HG02798 (cell line): ENCODE measurements at regions not wholly inside any gene's neighbourhood (a gene's known extent, or its start where the extent isn't known, plus 50 kb on each side); places are given as distances from the start of the nearest gene placed in this dataset.
"Not testable (repeated sequence)": the region's sequence is repeated elsewhere in the genome, so short reads cannot be mapped to it uniquely, and the experiment has no call there.

ENCODE experiments used
- ATAC-seq: cut with Tn5 transposase; IDR thresholded peaks from one replicate; pipeline ENCODE4 v1.9.1; 2021; ENCODE audit warnings: mild to moderate bottlenecking; ENCODE audit not compliant: unreplicated experiment, poor library complexity

DNA sequence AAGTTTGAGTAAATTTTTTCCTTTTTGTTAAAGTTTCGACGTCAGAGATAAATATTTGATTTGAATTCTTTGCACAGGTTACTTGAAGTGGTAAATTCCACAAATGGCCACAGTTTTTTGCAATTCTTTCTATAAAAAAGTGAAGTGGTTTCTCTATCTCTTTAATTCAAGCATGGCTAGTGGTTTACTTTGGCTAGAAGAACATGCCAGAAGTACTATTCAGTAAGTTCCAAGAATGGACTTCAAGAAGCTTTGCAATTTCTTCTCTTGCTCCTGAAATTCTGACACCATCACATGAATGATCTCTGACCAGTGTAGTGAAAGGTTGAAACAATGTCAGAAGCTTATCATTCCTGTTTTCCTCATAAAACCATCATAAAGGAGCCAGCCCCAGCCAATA, 55.7 kb upstream of the RNPC3 start:
- ATAC-seq = no peak

DNA sequence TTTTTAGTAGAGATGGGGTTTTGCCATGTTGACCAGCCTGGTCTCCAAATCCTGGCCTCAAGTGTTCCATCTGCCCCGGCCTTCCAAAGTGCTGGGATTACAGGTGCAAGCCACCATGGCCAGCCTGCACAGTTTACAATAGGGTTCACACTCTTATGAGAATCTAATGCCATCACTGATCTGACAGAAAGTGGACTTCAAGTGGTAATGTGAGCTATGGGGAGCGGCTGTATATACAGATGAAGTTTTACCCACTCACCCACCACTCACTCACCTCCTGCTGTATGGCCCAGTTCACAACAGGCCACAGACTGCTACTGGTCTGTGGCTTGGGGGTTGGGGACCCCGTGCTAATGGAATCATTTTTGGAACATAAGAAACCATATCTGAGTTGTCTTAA, 58.4 kb upstream of the RNPC3 start:
- ATAC-seq = no peak

DNA sequence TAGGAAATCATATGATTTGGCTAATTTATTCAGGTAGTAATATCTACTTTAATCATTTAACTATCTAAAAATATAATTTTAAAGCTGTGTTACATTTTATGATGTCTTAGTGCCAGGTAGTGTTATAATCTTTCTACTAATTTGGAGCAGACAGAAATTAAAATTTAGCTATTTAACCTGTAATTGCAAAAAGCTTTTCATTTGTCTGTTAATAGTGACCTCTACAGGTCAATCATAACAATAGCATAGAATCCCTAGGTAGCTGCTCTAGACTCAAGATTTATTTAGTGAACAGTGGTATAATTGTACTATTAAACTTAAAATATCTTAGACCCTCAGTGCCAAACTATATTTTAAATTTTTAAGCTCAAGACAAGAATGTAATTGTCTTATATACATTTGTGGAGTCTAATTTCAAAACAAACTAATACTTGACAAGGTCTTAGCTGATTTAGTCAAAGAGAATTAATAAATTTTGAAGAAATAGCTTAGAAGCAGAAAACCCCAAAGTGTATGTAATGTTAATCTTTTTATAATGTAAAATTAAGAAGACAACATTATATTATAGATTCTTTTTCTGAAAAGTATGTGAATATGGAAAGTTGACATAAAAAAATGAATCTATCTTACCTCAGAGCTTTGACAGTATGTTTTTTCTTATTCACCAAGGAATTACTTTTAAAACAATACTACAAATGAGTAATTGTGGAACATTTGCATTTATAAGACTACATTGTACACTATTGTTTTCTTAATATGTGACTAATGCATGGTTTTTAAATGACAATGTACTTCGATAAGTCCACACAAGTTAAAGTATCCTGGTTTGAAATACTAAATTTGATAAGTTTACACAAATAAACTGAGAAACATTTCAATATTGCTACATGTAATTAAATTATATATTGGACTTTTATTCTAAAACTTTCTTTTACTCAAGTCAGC, 64.1 kb upstream of the RNPC3 start:
- peak; percentile 81 for ATAC-seq

DNA sequence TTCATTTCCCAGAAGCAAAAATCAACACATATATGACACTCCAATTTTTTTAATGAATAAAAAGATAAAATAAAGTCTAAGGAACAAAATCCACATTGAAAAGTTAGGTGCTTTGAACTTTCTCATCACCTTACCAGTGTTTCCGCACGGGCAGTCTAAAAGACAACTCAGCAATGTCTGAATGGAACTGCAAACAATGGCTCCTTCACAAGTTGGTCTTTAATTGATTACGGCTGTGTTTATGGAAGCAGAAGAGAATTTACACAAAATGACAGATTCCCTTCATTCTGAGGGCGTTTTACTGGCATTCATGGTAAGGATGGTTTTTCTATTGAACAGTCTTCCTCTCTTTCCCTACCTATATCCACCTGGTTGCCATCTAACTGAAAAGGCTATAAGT, 65.0 kb upstream of the RNPC3 start:
- ATAC-seq = no peak

DNA sequence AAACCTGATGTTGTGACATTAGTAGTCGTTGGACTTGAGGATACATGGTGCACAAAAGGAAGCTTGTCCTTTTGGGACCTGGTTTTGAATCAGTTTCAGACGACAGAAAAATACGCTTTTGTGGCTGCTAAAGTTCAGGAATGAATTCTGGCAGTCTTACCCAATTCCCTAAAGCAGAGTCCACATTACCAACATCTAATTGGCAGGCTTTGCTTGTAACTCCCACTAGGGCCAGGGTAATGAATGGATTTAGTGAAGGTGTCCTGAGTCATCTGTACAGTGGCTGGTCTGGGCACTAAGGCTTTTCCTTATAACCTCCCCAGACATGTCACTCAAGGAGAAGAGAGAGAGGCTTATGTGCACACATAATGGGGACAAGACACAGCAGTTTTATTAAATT, 66.2 kb upstream of the RNPC3 start:
- no peak for ATAC-seq

DNA sequence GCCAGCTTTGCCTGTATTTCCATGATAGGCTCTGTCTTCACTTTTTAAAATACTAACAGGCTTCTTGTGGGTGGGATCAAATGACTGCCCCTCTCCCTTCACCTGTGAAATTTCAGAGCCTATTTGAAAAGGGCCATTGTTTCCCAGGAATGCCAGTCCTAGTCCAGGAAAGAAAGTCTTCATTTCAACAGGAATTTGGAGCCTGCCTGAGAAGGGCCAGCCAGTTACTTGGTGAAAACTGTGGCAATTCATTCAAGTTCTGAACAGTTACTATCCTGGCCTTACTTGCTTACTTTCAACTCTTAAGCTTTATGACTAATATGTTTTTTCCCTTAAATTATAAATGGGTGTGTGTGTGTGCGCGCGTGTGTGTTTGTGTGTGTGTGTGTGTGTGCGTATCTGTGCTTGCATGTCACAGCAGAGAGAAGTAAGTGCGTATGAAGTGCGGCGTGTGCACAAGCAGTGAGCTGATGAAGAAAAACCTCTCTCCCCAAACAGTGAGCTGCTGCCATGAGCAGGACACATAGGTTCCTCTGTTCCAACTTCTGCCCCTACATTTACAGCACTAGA, 67.5 kb upstream of the RNPC3 start:
- no peak for ATAC-seq

DNA sequence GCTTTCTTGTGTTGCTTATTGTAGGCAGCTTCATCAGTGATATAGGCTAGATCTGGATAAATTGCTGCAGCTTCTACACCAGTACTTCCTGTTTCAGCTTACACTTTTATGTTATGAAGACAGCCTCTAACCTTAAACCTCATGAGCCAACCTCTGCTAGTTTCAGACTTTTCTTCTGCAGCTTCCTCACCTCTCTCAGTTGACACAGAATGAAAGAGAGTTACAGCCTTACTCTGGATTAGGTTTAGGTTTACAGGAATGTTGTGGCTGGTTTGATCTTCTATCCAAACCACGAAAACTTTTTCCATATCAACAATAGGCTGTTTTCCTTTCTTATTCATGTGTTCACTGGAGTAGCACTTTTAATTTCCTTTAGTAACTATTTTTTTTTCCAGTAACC, 76.9 kb upstream of the RNPC3 start:
- ATAC-seq = no peak

DNA sequence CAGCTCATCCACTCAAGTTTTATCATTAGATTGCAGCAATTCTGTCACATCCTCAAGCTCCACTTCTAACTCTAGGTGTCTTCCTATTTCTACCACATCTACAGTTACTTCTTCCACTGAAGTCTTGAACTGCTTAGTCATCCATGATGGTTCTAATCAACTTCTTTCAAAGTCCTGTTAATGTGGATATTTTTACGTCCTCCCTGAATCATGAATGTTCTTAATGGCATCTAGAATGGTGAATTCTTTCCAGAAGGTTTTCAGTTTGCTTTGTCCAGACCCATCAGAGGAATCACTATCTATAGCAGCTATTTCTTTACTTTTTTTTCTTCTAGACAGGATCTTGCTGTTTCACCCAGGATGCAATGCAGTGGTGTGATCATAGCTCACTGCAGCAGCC, 78.0 kb upstream of the RNPC3 start:
- no peak for ATAC-seq

DNA sequence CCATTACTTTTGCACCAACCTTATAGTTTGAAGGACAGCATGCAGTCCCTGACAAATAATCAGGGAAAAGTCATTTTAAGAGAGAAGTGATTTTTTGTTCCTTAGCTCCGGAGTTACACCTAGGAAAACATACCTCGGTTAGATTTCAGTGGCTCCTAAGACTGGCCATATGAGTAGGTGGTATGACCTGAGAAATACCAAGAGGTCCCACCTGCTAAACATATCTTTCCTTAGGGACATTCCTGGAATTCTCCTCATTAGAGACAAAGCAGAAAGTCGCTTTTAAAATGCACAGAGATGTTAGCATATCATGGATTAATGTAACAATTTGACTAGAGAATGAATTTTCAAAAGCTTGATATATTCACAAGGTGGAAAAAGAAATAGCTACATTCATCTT, 84.2 kb upstream of the RNPC3 start:
- no peak for ATAC-seq

DNA sequence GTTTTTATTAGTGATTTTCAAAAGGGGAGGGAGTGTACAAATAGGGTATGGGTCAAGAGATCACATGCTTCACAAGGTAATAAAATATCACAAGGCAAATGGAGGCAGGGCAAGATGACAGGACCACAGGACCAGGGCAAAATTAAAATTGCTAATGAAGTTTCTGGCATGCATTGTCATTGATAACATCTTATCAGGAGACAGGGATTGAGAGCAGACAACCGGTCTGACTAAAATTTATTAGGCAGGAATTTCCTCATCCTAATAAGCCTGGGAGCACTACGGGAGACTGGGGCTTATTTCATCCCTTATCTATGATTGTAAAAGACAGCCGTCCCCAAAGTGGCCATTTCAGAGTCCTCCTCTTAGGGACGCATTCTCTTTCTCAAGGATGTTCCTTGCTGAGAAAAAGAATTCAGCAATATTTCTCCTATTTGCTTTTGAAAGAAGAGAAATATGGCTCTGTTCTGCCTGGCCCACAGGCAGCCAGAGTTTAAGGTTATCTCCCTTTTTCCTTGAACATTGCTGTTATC, 88.9 kb upstream of the RNPC3 start:
- not testable (repeated sequence) for ATAC-seq

DNA sequence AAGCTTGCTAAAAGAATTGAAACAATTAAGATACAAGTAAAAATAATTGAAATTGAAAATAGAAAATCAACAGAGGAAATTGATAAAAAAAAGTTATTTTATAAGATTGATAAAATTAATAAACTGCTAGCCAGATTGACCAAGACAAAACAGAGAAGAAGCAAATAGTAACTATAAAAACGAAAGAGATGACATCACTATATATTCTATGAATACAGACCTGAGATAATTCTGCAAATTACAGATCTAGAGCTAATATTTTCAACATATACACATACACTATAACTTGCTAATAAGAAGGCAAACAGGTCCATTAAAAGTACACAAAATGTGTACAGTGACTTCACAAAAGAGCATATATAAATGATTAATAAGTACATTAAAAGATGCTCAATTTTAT, 90.1 kb upstream of the RNPC3 start:
- no peak for ATAC-seq

DNA sequence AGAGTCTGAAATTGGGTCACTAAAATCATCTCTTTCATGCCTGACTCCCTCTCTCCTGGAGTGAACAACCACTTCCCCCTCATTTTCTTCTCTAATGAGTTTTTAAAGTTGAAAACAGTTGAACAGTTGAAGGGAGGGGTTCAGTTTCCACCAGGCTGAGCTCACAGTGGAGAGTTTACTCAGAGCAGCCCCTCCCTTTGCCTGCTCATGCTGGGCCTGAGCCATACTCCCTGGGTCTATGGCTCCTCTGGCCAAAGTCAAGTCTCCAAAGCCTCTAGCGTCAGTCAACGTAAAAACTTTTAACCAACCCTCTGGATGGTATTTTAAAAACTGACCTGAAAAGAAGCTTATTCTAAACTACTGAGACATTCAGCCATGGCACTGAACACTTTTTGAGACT, 100.8 kb upstream of the RNPC3 start:
- no peak for ATAC-seq

DNA sequence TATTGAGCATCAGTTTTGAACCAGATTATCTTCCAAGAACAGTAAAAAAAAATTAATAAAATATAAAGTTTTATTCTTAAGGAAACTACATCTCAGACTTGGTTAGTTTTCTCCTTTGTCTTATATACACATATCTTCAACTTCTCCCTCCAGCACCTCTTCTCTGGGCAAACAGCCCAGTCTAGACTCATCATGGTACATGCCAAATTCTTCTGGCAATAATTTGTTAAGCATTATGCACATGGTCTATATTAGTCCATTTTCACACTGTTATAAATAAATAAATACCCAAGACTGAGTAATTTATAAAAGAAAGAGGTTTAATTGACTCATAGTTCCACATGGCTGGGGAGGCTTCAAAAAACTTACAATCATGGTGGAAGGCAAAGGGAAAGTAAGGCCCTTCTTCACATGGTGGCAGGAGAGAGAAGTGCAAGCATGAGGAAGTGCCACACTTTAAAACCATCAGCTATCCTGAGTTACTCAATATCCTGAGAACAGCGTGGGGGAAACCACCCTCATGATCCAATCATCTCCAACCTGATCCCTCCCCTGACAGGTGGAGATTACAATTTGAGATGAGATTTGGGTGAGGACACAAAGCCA, 108.7 kb upstream of the RNPC3 start:
- no peak for ATAC-seq

DNA sequence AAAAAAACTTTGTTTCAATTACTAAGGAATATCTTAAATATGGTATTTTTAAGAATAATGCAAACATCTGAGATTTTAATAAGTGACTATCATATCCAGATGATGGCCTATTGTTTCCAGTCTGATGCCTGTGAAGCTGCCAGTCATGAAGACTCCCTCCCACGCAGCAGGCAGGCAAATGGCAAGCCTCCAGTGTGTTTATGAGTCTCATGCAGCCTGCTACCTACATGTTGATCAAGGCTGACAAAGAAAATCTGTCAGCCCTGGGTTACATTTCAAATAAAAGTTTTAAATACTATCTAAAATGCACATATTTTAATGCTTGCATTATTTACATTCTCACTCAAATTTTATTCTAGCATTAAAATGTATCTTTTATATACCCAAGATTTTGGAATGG, 137.6 kb upstream of the RNPC3 start:
- ATAC-seq = no peak

DNA sequence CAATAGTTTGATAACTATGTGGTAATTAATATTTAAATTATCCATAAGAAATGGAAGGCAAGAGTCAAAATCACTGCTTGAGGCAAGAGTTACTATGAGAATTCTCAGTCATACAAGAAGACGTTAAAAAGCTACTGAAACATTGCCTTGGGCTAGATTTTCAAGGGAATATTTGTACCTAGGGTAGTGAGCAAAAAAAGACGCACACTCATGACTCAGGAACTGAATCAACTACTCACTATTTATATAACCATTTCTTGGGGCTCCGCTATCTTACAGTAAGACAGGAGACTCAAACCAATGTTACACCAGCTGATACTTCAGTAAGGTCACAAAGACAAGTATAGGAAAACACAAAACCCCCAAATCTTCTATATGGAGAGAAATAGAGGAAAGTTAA, 151.5 kb upstream of the RNPC3 start:
- no peak for ATAC-seq

DNA sequence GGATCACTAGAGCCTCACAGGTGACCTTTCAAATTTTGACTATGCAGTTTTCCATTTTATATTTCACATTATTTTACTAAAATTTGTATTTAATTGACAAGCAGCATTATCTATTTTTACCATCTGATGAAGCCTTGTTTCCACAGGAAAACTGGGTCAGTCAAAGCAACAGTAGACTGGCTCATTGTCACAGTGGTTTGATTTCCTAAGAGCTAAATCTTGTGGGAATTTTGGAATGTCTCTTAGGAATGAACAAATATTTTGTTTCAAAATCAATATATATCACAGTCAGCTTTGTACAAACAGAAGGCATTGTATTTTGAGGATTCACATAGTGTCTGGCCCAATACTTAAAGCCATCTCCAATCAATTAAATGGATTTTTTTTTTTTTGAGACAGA, 152.6 kb upstream of the RNPC3 start:
- ATAC-seq = no peak

DNA sequence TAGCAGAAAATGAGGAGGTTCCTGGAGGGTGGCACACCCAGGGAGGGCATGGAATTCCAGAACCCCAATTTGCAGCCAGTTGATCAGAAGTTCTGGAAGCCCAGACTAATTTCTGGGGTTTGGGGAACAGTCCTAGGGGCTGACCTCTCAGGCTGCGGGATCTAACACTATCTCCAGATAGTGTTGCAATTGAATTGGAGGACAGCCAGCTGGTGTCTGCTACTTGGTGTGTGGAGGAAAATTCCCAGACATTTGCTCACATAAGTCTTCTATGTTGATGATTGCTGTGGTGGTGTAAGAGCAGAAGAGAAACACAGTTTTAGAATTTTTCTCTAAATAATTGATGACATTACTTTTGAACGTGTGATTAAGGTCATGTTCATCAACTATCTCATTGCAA, 154.3 kb upstream of the RNPC3 start:
- ATAC-seq = no peak

DNA sequence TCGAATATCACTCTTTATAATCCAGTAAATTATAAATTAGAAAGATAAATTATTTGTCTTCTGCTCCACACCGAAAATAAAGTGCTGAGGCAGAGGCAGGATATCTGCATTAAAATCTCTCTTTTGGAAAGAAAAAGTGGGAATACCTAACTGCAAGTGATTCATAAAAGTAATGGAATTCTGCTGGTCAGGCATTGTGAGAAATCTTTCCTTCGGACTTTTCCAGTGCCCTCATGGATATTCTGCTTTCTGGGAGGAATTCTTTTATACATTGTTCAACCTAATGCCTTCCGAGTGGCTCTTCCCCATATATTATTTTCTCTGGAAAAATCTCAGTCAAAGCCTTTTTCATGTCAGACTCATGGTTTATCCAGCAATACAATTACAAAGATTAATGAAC, 158.3 kb upstream of the RNPC3 start:
- no peak for ATAC-seq

DNA sequence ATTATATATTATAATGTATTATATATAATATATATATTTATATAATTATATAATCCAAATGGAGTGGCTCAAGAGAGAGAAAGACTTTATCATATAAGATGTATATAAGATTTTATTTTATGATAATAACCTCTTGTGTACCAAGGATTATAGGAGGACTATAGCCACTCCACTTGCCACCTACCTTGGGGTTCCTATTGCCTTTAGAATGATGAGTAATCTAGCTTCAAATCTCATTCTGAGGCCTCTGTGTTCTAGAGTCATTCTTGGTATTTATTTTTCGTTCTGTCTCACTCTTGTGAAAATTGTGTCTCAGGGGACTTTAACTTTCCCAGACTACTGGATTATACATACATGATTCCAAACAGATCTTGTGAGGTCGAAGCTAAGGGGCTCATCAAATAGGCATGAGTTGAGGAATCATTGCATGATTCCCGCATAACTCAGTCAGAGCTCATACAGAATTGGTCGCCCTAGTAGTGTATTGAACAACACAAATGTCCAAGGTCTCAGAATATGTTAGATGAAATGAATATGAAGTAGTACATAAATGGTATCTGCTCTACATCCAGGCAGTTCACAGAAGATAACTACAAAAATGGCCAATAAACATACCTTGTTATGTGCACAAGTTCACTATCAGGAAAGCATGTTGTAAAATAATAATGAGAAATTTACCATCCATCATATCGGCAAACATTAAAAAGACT, 159.5 kb upstream of the RNPC3 start:
- ATAC-seq = no peak

DNA sequence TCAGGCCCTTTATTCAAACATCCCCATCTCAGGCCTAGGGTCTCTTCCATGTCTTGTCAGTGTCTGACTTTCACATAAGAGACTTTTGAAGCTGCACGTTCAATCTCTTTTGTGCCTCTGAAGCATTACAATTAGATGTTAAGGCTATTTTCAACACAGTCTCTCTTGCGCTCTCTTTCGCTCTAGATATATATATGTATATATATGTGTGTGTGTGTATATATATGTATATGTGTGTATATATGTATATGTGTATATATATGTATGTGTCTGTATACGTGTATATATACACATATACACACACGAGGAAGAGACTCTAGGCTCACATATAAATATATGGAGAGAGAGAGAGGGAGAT, 162.5 kb upstream of the RNPC3 start:
- no peak for ATAC-seq
